ENCODE measurements at regions not wholly inside any gene's neighbourhood (a gene's known extent, or its start where the extent isn't known, plus 50 kb on each side); places are given as distances from the start of the nearest gene placed in this dataset.
A peak's percentile ranks its signal among the peaks of the same experiment; 100 is the strongest.
"Not testable (repeated sequence)": the region's sequence is repeated elsewhere in the genome, so short reads cannot be mapped to it uniquely, and the experiment has no call there.

DNA sequence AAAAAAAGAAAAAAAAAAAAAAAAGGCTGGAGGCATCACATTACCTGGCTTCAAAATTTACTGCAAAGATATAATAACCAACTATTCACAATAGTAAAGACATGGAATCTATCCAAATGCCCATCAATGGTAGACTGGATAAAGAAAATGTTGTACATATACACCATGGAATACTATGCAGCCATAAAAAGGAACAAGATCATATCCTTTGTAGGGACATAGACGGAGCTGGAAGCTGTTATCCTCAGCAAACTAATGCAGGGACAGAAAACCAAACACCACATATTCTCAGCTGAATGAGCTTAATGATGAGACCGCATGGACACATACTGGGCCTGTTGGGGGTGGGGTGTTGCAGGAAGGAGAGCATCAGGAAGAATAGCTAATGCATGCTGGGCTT lies 330.5 kb downstream of the SRGAP2C start:
- TF ChIP-seq, protein P1, sequence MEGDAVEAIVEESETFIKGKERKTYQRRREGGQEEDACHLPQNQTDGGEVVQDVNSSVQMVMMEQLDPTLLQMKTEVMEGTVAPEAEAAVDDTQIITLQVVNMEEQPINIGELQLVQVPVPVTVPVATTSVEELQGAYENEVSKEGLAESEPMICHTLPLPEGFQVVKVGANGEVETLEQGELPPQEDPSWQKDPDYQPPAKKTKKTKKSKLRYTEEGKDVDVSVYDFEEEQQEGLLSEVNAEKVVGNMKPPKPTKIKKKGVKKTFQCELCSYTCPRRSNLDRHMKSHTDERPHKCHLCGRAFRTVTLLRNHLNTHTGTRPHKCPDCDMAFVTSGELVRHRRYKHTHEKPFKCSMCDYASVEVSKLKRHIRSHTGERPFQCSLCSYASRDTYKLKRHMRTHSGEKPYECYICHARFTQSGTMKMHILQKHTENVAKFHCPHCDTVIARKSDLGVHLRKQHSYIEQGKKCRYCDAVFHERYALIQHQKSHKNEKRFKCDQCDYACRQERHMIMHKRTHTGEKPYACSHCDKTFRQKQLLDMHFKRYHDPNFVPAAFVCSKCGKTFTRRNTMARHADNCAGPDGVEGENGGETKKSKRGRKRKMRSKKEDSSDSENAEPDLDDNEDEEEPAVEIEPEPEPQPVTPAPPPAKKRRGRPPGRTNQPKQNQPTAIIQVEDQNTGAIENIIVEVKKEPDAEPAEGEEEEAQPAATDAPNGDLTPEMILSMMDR (IDR thresholded peaks at IDR 0.05; ENCODE audit: control insufficient read depth, extremely low read depth, insufficient read depth): no peak
- H3K4me3 ChIP-seq (ENCODE audit: low read depth, low read length): no peak overlapping the region
- DNase-seq (ENCODE audit: low read depth): no peak

DNA sequence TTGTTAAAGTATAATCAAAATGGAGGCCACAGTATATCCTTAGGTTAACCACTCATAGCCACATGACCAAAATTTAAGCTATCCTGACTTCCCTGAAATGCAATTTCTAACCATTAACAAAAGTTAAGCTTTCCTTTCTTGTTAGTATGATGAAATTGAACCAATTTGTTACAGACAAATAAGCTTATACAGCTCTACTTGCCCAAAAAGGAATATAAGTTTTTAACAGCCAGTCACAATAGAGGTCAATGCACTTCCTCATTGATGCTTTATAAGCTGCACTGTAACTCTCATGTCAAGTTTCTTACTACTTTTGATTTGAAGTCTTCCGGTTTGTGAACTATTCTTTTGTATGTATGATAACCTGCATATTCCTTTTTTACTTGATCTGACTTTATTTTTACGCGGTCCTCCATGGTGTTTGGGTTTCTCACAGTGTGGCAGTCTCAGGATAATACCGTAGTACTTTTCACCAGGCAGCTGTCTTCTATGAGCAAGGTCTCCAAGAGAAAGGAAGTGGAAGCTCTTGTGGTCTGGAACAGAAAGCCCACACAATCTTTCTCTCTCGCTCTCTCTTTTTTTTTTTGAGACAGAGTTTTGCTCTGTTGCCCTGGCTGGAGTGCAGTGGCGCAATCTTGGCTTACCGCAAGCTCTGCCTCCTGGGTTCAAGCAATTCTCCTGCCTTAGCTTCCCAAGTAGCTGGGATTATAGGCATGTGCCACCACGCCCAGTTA lies 331.6 kb downstream of the SRGAP2C start:
- H3K4me3 ChIP-seq (ENCODE audit: low read depth, low read length): no peak overlapping the region
- TF ChIP-seq, protein P1 (IDR thresholded peaks at IDR 0.05; ENCODE audit: control insufficient read depth, extremely low read depth, insufficient read depth): no peak
- DNase-seq (ENCODE audit: low read depth): no peak

DNA sequence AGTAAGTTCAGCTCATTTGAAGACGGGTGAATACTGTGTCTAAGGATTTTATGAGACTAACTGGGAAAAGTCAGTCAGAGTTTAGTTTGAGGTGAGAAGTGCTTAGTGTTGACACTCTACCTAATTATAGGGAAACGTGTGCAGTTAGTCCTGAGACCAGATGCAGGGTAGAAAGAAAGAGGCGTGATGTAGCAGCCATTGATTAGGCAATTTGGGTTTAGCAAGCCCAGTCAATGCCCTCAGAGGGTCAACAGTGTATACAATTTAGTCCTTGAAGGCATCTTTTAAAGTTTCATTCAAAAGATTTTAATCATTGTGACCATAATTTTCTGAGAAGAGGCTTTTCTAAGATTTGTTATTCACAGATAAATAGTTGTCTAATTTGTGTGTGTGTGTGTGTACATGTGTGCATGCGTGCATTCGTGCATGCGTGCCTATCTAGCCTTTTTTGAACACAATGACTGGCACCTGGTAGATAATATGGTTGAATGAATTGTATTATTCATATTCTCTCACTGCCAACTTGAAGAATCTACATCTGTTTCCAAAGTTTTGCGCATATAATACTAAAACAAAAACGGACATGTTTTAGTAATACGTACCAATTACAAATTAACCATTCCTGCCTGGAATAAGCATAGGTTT lies 332.9 kb downstream of the SRGAP2C start:
- no peak overlapping the region for H3K4me3 ChIP-seq (ENCODE audit: low read depth, low read length)
- no peak for DNase-seq (ENCODE audit: low read depth)
- TF ChIP-seq, protein P1 (IDR thresholded peaks at IDR 0.05; ENCODE audit: control insufficient read depth, extremely low read depth, insufficient read depth): no peak

DNA sequence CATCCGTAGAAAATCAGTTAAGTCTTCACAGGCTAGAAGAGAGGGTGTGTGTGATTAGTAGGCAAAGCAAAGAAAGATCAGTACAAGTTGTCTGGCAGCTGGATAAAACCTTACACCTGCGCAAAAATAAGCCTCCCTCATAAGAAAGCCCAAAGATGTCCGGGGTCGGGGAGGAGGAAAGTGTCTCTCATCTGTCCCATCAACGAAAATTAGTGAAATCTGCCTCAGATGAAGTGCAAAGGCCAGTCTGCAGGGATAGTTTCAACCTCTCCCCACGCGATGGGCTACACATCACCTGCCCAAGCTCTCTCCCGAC lies 333.9 kb downstream of the SRGAP2C start:
- DNase-seq (ENCODE audit: low read depth): no peak
- TF ChIP-seq, protein P1 (IDR thresholded peaks at IDR 0.05; ENCODE audit: control insufficient read depth, extremely low read depth, insufficient read depth): no peak
- H3K4me3 ChIP-seq (ENCODE audit: low read depth, low read length): no peak overlapping the region

DNA sequence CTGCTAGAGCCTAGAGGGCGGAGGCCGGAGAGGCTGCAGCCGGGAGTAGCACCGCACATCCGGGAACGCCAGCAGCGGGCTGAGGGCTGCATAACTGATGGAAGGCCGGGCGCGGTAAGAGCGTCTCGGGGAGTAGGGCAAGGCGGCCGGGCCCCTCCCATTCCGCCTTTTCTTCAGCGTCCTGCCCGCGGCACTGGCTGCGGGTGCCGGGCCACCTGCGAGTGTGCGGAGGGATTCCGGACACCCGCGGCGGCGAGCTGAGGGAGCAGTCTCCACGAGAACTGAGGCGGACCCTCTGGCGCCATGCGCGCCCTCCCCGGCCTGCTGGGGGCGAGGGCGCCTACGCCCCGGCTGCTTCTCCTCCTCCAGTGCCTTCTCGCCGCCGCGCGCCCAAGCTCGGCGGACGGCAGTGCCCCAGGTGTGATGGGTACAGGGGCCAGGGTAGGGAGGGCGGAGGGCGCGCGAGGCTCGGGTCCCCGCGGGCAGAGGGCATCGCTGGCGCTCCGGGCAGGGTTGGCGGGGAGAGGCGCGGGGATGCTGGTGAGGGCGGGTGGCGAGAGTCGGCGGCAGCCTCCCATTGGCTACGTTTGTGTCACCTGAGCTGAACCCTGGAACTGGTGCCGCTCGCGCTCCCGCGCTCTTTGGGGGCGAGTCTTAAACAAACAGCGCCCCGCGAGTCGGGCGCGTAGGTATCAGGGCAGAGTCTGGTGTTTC lies 334.4 kb downstream of the SRGAP2C start:
- TF ChIP-seq, protein P1 (IDR thresholded peaks at IDR 0.05; ENCODE audit: control insufficient read depth, extremely low read depth, insufficient read depth): no peak
- DNase-seq (ENCODE audit: low read depth): no peak
- H3K4me3 ChIP-seq (ENCODE audit: low read depth, low read length): no peak overlapping the region

DNA sequence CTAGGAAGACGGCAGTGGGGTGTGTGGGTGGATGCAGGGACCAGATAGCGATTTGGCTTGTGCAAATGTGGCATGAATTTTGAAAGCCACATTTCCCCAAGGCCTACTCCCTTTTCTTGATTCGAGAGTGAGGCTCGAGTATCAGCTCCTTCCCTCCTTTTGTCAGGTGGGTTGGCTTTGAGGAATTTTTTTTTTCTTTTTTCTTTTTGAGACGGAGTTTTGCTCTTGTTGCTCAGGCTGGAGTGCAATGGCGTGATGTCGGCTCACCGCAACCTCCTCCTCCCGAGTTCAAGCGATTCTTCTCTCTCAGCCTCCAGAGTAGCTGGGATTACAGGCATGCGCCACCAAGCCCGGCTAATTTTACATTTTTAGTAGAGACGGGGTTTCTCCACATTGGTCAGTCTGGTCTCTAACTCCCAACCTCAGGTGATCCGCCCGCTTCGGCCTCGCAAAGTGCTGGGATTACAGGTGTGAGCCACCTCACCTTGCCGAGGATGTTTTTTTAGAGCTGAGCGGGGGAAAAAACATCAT lies 335.0 kb downstream of the SRGAP2C start:
- H3K4me3 ChIP-seq (ENCODE audit: low read depth, low read length); DNase-seq (ENCODE audit: low read depth): not testable (repeated sequence)

DNA sequence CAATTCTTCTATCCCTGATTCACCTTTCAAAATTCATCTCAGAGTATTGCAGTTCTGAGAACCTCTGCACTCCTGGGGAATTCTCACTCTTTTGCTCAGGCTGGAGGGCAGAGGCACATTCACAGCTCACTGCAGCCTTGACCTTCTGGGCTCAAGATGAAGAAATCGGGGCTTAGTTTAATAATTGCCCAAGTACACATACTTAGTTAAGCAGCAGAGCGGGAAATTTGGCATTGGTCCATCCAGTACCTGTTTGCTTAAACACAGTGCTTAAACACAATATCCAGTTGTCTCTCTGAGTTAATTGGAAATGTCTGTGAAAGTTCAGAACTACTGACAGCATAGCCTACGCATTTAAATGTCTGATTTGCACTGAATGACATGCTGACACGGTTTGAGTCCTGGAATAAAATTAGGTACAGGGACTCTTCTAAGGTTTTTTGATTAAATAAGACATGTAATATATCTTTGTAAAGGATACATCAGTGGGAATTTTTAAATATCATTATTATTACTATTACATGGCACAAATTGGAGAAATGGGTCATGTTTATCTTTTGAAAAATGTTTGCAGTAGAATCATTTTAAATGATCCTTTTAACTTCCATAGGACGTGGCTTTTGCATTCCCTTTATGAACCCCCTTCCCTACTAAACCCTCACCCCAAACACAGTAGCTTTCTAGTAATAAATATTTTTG lies 337.4 kb downstream of the SRGAP2C start:
- TF ChIP-seq, protein P1 (IDR thresholded peaks at IDR 0.05; ENCODE audit: control insufficient read depth, extremely low read depth, insufficient read depth): no peak
- DNase-seq (ENCODE audit: low read depth): peak; percentile 46
- no peak overlapping the region for H3K4me3 ChIP-seq (ENCODE audit: low read depth, low read length)

DNA sequence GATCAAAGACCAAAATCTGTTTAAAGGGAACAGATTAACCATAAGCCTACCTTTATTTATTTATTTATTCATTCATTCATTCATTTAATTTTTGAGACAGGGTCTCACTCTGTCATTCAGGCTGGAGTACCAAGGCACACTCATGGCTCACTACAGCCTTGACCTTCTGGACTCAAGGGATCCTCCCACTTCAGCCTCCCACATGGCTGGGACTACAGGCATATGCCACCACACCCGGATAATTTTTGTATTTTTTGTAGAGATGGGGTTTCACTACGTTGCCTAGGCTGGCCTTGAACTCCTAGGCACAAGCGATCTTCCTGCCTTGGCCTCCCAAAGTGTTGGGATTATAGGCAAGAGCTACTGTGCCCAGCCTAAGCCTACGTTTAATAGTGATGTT lies 338.3 kb downstream of the SRGAP2C start:
- not testable (repeated sequence) for H3K4me3 ChIP-seq (ENCODE audit: low read depth, low read length)

More for the DNA sequence above, 338.3 kb downstream of the SRGAP2C start:
- not testable (repeated sequence) for DNase-seq (ENCODE audit: low read depth)

All from LNCaP clone FGC (cell line).